ENCODE measurements at regions not wholly inside any gene's neighbourhood (a gene's known extent, or its start where the extent isn't known, plus 50 kb on each side); places are given as distances from the start of the nearest gene placed in this dataset.

DNA sequence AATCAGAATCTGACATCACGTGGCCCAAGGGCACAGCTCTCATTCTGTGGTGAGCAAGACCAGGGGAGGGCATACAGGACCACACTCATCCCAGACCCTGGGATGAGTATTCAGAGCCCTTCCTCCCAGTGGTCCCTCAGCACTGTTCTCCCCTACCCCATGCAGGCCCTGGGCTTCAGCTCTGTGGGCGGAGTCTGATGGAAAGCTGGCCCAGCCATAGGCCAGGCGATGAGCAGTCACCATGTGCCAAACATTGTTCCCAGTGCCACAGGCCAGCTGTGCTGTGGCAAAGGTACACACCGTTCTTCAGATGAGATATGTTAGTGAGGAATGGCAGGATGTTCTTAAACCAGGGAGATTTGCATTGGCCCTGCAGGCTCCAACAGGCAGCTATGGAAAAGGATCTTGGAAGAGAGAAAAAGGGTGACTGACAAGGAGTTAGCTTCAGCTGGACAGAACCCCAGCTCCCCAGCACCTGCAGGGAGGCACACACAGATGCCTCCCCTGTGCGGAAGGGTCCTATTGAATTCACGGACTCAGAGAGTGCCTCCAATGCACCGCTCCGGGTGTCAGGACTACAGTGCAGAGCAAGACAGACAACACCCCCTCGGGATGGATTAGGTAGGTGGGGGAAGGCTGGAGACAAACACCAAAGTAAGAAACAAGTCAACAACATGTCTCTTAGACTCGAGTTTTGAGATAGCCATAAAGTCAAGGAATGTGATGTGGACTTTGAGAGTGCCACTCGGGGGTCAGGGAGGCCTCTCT is 596.0 kb upstream of the MGMT start:
- TF ChIP-seq FOXP2 (optimal IDR thresholded peaks at IDR 0.05; ENCODE audit: borderline replicate concordance, extremely low read depth, extremely low read length, insufficient read depth), result no peak
- no peak for TF ChIP-seq TAF1 (IDR thresholded peaks at IDR 0.05; ENCODE audit: borderline replicate concordance, insufficient read depth, low read length)
- no peak for TF ChIP-seq POLR2AphosphoS5 (IDR thresholded peaks at IDR 0.05; ENCODE audit: low read depth, low read length)
- TF ChIP-seq SIN3A (IDR thresholded peaks at IDR 0.05; ENCODE audit: borderline replicate concordance, insufficient read depth, low read length), result no peak
- TF ChIP-seq, protein P1, sequence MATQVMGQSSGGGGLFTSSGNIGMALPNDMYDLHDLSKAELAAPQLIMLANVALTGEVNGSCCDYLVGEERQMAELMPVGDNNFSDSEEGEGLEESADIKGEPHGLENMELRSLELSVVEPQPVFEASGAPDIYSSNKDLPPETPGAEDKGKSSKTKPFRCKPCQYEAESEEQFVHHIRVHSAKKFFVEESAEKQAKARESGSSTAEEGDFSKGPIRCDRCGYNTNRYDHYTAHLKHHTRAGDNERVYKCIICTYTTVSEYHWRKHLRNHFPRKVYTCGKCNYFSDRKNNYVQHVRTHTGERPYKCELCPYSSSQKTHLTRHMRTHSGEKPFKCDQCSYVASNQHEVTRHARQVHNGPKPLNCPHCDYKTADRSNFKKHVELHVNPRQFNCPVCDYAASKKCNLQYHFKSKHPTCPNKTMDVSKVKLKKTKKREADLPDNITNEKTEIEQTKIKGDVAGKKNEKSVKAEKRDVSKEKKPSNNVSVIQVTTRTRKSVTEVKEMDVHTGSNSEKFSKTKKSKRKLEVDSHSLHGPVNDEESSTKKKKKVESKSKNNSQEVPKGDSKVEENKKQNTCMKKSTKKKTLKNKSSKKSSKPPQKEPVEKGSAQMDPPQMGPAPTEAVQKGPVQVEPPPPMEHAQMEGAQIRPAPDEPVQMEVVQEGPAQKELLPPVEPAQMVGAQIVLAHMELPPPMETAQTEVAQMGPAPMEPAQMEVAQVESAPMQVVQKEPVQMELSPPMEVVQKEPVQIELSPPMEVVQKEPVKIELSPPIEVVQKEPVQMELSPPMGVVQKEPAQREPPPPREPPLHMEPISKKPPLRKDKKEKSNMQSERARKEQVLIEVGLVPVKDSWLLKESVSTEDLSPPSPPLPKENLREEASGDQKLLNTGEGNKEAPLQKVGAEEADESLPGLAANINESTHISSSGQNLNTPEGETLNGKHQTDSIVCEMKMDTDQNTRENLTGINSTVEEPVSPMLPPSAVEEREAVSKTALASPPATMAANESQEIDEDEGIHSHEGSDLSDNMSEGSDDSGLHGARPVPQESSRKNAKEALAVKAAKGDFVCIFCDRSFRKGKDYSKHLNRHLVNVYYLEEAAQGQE (IDR thresholded peaks at IDR 0.05; ENCODE audit: insufficient read depth in 1 of 2, low read depth in 2 of 2, low read length in 2 of 2), result no peak

GRCh38 chr10:128871671-128872231 is 595.3 kb upstream of the MGMT start:
- TF ChIP-seq TAF1 (IDR thresholded peaks at IDR 0.05; ENCODE audit: borderline replicate concordance, insufficient read depth, low read length), result no peak
- TF ChIP-seq POLR2AphosphoS5 (IDR thresholded peaks at IDR 0.05; ENCODE audit: low read depth, low read length), result no peak
- TF ChIP-seq, protein P1 (IDR thresholded peaks at IDR 0.05; ENCODE audit: insufficient read depth in 1 of 2, low read depth in 2 of 2, low read length in 2 of 2), result no peak
- no peak for TF ChIP-seq SIN3A (IDR thresholded peaks at IDR 0.05; ENCODE audit: borderline replicate concordance, insufficient read depth, low read length)
- no peak for TF ChIP-seq FOXP2 (optimal IDR thresholded peaks at IDR 0.05; ENCODE audit: borderline replicate concordance, extremely low read depth, extremely low read length, insufficient read depth)

- TF ChIP-seq TAF1 (IDR thresholded peaks at IDR 0.05; ENCODE audit: borderline replicate concordance, insufficient read depth, low read length) (no peak), FOXP2 (optimal IDR thresholded peaks at IDR 0.05; ENCODE audit: borderline replicate concordance, extremely low read depth, extremely low read length, insufficient read depth) (no peak), POLR2AphosphoS5 (IDR thresholded peaks at IDR 0.05; ENCODE audit: low read depth, low read length) (no peak), SIN3A (IDR thresholded peaks at IDR 0.05; ENCODE audit: borderline replicate concordance, insufficient read depth, low read length) (no peak)
- TF ChIP-seq, protein P1 (IDR thresholded peaks at IDR 0.05; ENCODE audit: insufficient read depth in 1 of 2, low read depth in 2 of 2, low read length in 2 of 2), result no peak
Observed at GRCh38 chr10:128873411-128874054, 593.5 kb upstream of the MGMT start.

- TF ChIP-seq TAF1 (IDR thresholded peaks at IDR 0.05; ENCODE audit: borderline replicate concordance, insufficient read depth, low read length) (no peak), FOXP2 (optimal IDR thresholded peaks at IDR 0.05; ENCODE audit: borderline replicate concordance, extremely low read depth, extremely low read length, insufficient read depth) (no peak), POLR2AphosphoS5 (IDR thresholded peaks at IDR 0.05; ENCODE audit: low read depth, low read length) (no peak)
- TF ChIP-seq, protein P1 (IDR thresholded peaks at IDR 0.05; ENCODE audit: insufficient read depth in 1 of 2, low read depth in 2 of 2, low read length in 2 of 2), result no peak
Observed at GRCh38 chr10:128874331-128874730, 592.7 kb upstream of the MGMT start.

Measured in PFSK-1 (cell line).